ENCODE measurements at regions not wholly inside any gene's neighbourhood (a gene's known extent, or its start where the extent isn't known, plus 50 kb on each side); places are given as distances from the start of the nearest gene placed in this dataset.

GRCh38 chr6:126152372-126152745, 166.0 kb downstream of the TRMT11 start:
- TF ChIP-seq, protein P1, sequence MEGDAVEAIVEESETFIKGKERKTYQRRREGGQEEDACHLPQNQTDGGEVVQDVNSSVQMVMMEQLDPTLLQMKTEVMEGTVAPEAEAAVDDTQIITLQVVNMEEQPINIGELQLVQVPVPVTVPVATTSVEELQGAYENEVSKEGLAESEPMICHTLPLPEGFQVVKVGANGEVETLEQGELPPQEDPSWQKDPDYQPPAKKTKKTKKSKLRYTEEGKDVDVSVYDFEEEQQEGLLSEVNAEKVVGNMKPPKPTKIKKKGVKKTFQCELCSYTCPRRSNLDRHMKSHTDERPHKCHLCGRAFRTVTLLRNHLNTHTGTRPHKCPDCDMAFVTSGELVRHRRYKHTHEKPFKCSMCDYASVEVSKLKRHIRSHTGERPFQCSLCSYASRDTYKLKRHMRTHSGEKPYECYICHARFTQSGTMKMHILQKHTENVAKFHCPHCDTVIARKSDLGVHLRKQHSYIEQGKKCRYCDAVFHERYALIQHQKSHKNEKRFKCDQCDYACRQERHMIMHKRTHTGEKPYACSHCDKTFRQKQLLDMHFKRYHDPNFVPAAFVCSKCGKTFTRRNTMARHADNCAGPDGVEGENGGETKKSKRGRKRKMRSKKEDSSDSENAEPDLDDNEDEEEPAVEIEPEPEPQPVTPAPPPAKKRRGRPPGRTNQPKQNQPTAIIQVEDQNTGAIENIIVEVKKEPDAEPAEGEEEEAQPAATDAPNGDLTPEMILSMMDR (IDR thresholded peaks at IDR 0.05): no peak
- TF ChIP-seq POLR2AphosphoS5 (IDR thresholded peaks at IDR 0.05): no peak
- no peak for TF ChIP-seq POLR2A (IDR thresholded peaks at IDR 0.05; ENCODE audit: low read depth)
- no peak for TF ChIP-seq EP300 (IDR thresholded peaks at IDR 0.05)

Data from esophagus muscularis mucosa (tissue), 4 donors.